Large intestine (tissue), 3 donors: ENCODE measurements at regions not wholly inside any gene's neighbourhood (a gene's known extent, or its start where the extent isn't known, plus 50 kb on each side); places are given as distances from the start of the nearest gene placed in this dataset.

ENCODE experiments used
- DNase-seq, 2 donors: peaks; one replicate each; pipeline versions ENCODE4 v3.0.0 to v3.0.0-alpha.2; 2013
- H3K27ac ChIP-seq: one replicate; pipeline ENCODE4 v1.5.1; 2013; ENCODE audit warnings: low read length
- H3K27me3 ChIP-seq: 2 replicates; pipeline ENCODE4 v1.6.1; 2013; ENCODE audit warnings: low read length; ENCODE audit not compliant: control insufficient read depth, insufficient read depth
- H3K36me3 ChIP-seq: 2 replicates; pipeline ENCODE4 v1.6.1; 2013; ENCODE audit warnings: low read length; ENCODE audit not compliant: control insufficient read depth, insufficient read depth
- H3K4me1 ChIP-seq: one replicate; pipeline ENCODE4 v1.6.1; 2013; ENCODE audit warnings: low read length; ENCODE audit not compliant: control insufficient read depth, insufficient read depth
- H3K4me3 ChIP-seq: one replicate; pipeline ENCODE4 v1.5.1; 2013; ENCODE audit warnings: low read length
- H3K9me3 ChIP-seq: one replicate; pipeline ENCODE4 v1.6.1; 2013; ENCODE audit warnings: mild to moderate bottlenecking, low read depth, low read length, moderate library complexity; ENCODE audit not compliant: control insufficient read depth
- WGBS: methylation state at CpG from one replicate; pipeline ENCODE4 v1.1.5; 2013; ENCODE audit warnings: low lambda C conversion rate; ENCODE audit not compliant: insufficient coverage; 5-methylcytosine and 5-hydroxymethylcytosine counted together

- WGBS: no CpG with 5 or more reads among the region's 6 CpGs
- H3K4me1 ChIP-seq: peaks cover 6% of the 10 kb centered on the region
- no peaks in the 10 kb centered on the region for H3K36me3 ChIP-seq
- no peaks in the 10 kb centered on the region for H3K9me3 ChIP-seq
- peak; percentile 76 to 85 for DNase-seq
- H3K27ac ChIP-seq: peak overlapping the region; percentile 67
- no peak overlapping the region for H3K4me3 ChIP-seq
- no peaks in the 10 kb centered on the region for H3K27me3 ChIP-seq
Observed at GRCh38 chr14:37939442-37940028, 268.2 kb upstream of the SSTR1 start.

- no CpG with 5 or more reads among the region's 3 CpGs for WGBS
- no peak for DNase-seq
- Histone ChIP-seq H3K27ac (no peak overlapping the region), H3K4me1 (no peaks in the 10 kb centered on the region), H3K4me3 (no peak overlapping the region), H3K9me3 (peaks cover 11% of the 10 kb centered on the region), H3K36me3 (no peaks in the 10 kb centered on the region), H3K27me3 (no peaks in the 10 kb centered on the region)
Observed at GRCh38 chr14:37945959-37946358, 261.7 kb upstream of the SSTR1 start.

- Histone ChIP-seq H3K27ac (no peak overlapping the region), H3K4me3 (no peak overlapping the region), H3K9me3 (peaks cover 11% of the 10 kb centered on the region), H3K4me1 (no peaks in the 10 kb centered on the region), H3K36me3 (no peaks in the 10 kb centered on the region), H3K27me3 (no peaks in the 10 kb centered on the region)
- no peak for DNase-seq
- WGBS: no CpG with 5 or more reads among the region's 1 CpG
Observed at GRCh38 chr14:37946819-37947218, 260.9 kb upstream of the SSTR1 start.

- H3K27me3 ChIP-seq: no peaks in the 10 kb centered on the region
- DNase-seq: peak; percentile 30 to 67
- H3K36me3 ChIP-seq: no peaks in the 10 kb centered on the region
- WGBS: no CpG with 5 or more reads among the region's 4 CpGs
- peaks cover 11% of the 10 kb centered on the region for H3K9me3 ChIP-seq
- no peak overlapping the region for H3K27ac ChIP-seq
- H3K4me3 ChIP-seq: no peak overlapping the region
- H3K4me1 ChIP-seq: no peaks in the 10 kb centered on the region
Observed at GRCh38 chr14:37948266-37948665, 259.4 kb upstream of the SSTR1 start.

- Histone ChIP-seq H3K36me3 (no peaks in the 10 kb centered on the region), H3K27me3 (no peaks in the 10 kb centered on the region), H3K4me3 (no peak overlapping the region), H3K4me1 (peaks cover 25% of the 10 kb centered on the region), H3K9me3 (no peaks in the 10 kb centered on the region), H3K27ac (peak overlapping the region; percentile 63)
- peak; percentile 39 to 69 for DNase-seq
- WGBS: 20% methylated on average over 1 of the region's 3 CpGs
Observed at GRCh38 chr14:37968664-37969240, 239.0 kb upstream of the SSTR1 start.

GRCh38 chr14:37969511-37969979 is 238.2 kb upstream of the SSTR1 start:
- H3K27me3 ChIP-seq: no peaks in the 10 kb centered on the region
- peak overlapping the region; percentile 63 for H3K27ac ChIP-seq
- peaks cover 25% of the 10 kb centered on the region for H3K4me1 ChIP-seq
- WGBS: no CpG with 5 or more reads among the region's 2 CpGs
- no peaks in the 10 kb centered on the region for H3K9me3 ChIP-seq
- H3K36me3 ChIP-seq: no peaks in the 10 kb centered on the region
- H3K4me3 ChIP-seq: no peak overlapping the region
- peak; percentile 56 to 76 for DNase-seq

GRCh38 chr14:37970696-37971095 is 237.0 kb upstream of the SSTR1 start:
- H3K27ac ChIP-seq: no peak overlapping the region
- no peaks in the 10 kb centered on the region for H3K9me3 ChIP-seq
- DNase-seq: peak in 1 of 2 donors; percentile 49
- no CpG with 5 or more reads among the region's 4 CpGs for WGBS
- H3K4me1 ChIP-seq: peaks cover 25% of the 10 kb centered on the region
- no peaks in the 10 kb centered on the region for H3K36me3 ChIP-seq
- H3K27me3 ChIP-seq: no peaks in the 10 kb centered on the region
- no peak overlapping the region for H3K4me3 ChIP-seq

GRCh38 chr14:37972941-37973887 is 234.5 kb upstream of the SSTR1 start:
- Histone ChIP-seq H3K4me1 (peaks cover 22% of the 10 kb centered on the region), H3K27me3 (no peaks in the 10 kb centered on the region), H3K36me3 (no peaks in the 10 kb centered on the region), H3K9me3 (no peaks in the 10 kb centered on the region), H3K4me3 (no peak overlapping the region), H3K27ac (no peak overlapping the region)
- WGBS: 8% methylated on average over 2 of the region's 7 CpGs
- peak in 1 of 2 donors; percentile 26 for DNase-seq

GRCh38 chr14:37974421-37974820 is 233.3 kb upstream of the SSTR1 start:
- Histone ChIP-seq H3K4me3 (no peak overlapping the region), H3K36me3 (no peaks in the 10 kb centered on the region), H3K27me3 (no peaks in the 10 kb centered on the region), H3K4me1 (peaks cover 15% of the 10 kb centered on the region), H3K9me3 (no peaks in the 10 kb centered on the region), H3K27ac (no peak overlapping the region)
- DNase-seq: no peak
- no CpG with 5 or more reads among the region's 1 CpG for WGBS

- H3K27me3 ChIP-seq: no peaks in the 10 kb centered on the region
- H3K9me3 ChIP-seq: peaks cover 6% of the 10 kb centered on the region
- H3K4me1 ChIP-seq: no peaks in the 10 kb centered on the region
- no peak for DNase-seq
- H3K27ac ChIP-seq: no peak overlapping the region
- no peak overlapping the region for H3K4me3 ChIP-seq
- H3K36me3 ChIP-seq: no peaks in the 10 kb centered on the region
Observed at GRCh38 chr14:37977481-37977880, 230.2 kb upstream of the SSTR1 start.
